22Rv1 (cell line): ENCODE measurements at regions not wholly inside any gene's neighbourhood (a gene's known extent, or its start where the extent isn't known, plus 50 kb on each side); places are given as distances from the start of the nearest gene placed in this dataset.

Experiments
- ZFX ChIP-seq: fragments of 450-650 bp; IDR thresholded peaks from 2 replicates; pipeline ENCODE4 v1.6.1; 2017; ENCODE audit warnings: antibody characterized with exemption, borderline replicate concordance
- TF ChIP-seq, protein P1 (sequence below): fragments of 450-650 bp; IDR thresholded peaks from 2 replicates; pipeline ENCODE4 v1.5.1; 2017; ENCODE audit warnings: mild to moderate bottlenecking

DNA sequence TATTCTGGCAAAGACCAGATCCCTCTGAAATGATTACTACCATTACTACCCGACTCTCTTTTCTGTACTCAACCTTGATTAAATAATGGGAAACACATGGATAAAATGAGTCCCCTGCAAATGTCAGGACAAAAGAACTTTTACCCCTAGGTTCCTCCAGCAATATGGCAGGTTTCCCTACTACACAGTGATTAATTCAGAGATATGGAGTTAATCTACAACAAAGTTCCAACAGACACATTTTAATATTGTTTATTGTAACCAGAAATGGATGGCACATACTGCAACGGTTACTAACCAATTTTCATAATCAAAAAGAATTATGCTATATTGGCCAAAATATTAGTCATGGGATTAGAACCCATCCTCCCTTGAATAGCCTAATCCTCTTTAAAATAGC is 294.8 kb downstream of the ATPSCKMT start:
- TF ChIP-seq, protein P1, sequence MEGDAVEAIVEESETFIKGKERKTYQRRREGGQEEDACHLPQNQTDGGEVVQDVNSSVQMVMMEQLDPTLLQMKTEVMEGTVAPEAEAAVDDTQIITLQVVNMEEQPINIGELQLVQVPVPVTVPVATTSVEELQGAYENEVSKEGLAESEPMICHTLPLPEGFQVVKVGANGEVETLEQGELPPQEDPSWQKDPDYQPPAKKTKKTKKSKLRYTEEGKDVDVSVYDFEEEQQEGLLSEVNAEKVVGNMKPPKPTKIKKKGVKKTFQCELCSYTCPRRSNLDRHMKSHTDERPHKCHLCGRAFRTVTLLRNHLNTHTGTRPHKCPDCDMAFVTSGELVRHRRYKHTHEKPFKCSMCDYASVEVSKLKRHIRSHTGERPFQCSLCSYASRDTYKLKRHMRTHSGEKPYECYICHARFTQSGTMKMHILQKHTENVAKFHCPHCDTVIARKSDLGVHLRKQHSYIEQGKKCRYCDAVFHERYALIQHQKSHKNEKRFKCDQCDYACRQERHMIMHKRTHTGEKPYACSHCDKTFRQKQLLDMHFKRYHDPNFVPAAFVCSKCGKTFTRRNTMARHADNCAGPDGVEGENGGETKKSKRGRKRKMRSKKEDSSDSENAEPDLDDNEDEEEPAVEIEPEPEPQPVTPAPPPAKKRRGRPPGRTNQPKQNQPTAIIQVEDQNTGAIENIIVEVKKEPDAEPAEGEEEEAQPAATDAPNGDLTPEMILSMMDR: no peak
- no peak for TF ChIP-seq ZFX
